SH-SY5Y (cell line): ENCODE measurements at regions not wholly inside any gene's neighbourhood (a gene's known extent, or its start where the extent isn't known, plus 50 kb on each side); places are given as distances from the start of the nearest gene placed in this dataset.

Source experiments
- GATA2 ChIP-seq: IDR thresholded peaks from 2 replicates; pipeline ENCODE4 v1.6.1; 2011; ENCODE audit warnings: mild to moderate bottlenecking, low read depth, low read length
- GATA3 ChIP-seq: IDR thresholded peaks from 2 replicates; pipeline ENCODE4 v1.6.1; 2011; ENCODE audit warnings: low read depth, mild to moderate bottlenecking, low read length, moderate library complexity

DNA sequence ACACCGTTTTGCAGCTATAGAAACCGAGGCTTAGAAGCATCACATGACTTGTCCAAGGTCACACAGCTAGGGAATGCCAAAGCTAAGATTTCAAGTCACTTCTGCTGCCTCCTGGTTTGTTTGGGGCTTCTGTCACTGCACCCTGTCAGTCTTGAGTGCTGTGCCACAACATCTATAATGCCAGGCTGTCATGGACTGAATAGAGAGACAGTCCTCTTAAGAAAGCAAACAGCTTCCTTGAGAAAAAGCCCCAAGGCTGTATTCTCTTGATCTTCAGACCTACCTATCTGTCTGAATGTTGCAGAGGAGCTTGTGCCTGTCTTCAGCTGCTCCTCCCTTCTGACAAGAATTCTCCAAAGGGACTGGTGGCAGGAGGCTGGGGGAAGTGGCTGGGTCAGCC lies 81.6 kb downstream of the OLFM4 start:
- no peak for TF ChIP-seq GATA2
- TF ChIP-seq GATA3 = no peak
